ENCODE measurements at regions not wholly inside any gene's neighbourhood (a gene's known extent, or its start where the extent isn't known, plus 50 kb on each side); places are given as distances from the start of the nearest gene placed in this dataset.

GRCh38 chr9:12989669-12990068 is 214.8 kb downstream of the LURAP1L start:
- no peaks in the 10 kb centered on the region for H4K20me1 ChIP-seq (replicated peaks; ENCODE audit: insufficient read depth)
- DNase-seq (ENCODE audit: low spot score) (no peak), ATAC-seq (no peak)
- no peak overlapping the region for H3K27ac ChIP-seq (ENCODE audit: low read depth)
- no peaks in the 10 kb centered on the region for H3K4me1 ChIP-seq (ENCODE audit: insufficient read depth)
- no peak overlapping the region for H3K4me2 ChIP-seq
- H3K9me2 ChIP-seq (ENCODE audit: insufficient read depth), result no peaks in the 10 kb centered on the region
- no peak overlapping the region for H3K4me3 ChIP-seq
- H3K9me3 Mint-ChIP-seq, result no peaks in the 10 kb centered on the region
- no peak overlapping the region for H3K4me3 Mint-ChIP-seq
- no peaks in the 10 kb centered on the region for H3K36me3 Mint-ChIP-seq (ENCODE audit: low read depth)
- no peaks in the 10 kb centered on the region for H3K27me3 Mint-ChIP-seq (ENCODE audit: insufficient read depth, low read depth, poor library complexity)
- no peaks in the 10 kb centered on the region for H3K27me3 ChIP-seq (ENCODE audit: insufficient read depth)
- no peaks in the 10 kb centered on the region for H3K4me1 Mint-ChIP-seq
- no peaks in the 10 kb centered on the region for H3F3A ChIP-seq (replicated peaks; ENCODE audit: low read depth)
- H2AFZ ChIP-seq, result no peak overlapping the region
- H3K36me3 ChIP-seq (ENCODE audit: insufficient read depth), result no peaks in the 10 kb centered on the region
- TF ChIP-seq EZH2 (IDR thresholded peaks at IDR 0.05; ENCODE audit: low read depth, unreplicated experiment), result no peak
- no peak for TF ChIP-seq NANOG (IDR thresholded peaks at IDR 0.05; ENCODE audit: borderline replicate concordance)
- no peak for TF ChIP-seq JUNB (IDR thresholded peaks at IDR 0.05; ENCODE audit: unreplicated experiment)
- TF ChIP-seq ETS1 (IDR thresholded peaks at IDR 0.05), result no peak
- no peak for TF ChIP-seq STAT1 (IDR thresholded peaks at IDR 0.05; ENCODE audit: unreplicated experiment)
- no peak for TF ChIP-seq CTCF (conservative IDR thresholded peaks at IDR 0.05; ENCODE audit: low read depth in 2 of 2)
- TF ChIP-seq ZNF331 (CRISPR knock-in tag; IDR thresholded peaks at IDR 0.05; ENCODE audit: low read depth), result no peak
- no peak overlapping the region for H3K27ac Mint-ChIP-seq
- H3K79me2 ChIP-seq (replicated peaks; ENCODE audit: insufficient read depth), result no peaks in the 10 kb centered on the region

- no peak overlapping the region for H2AFZ ChIP-seq
- H3K9me2 ChIP-seq (ENCODE audit: insufficient read depth), result no peaks in the 10 kb centered on the region
- no peaks in the 10 kb centered on the region for H3K27me3 ChIP-seq (ENCODE audit: insufficient read depth)
- ATAC-seq, result no peak
- Mint-ChIP-seq H3K36me3 (ENCODE audit: low read depth) (no peaks in the 10 kb centered on the region), H3K27ac (no peak overlapping the region), H3K27me3 (ENCODE audit: insufficient read depth, low read depth, poor library complexity) (no peaks in the 10 kb centered on the region), H3K4me3 (no peak overlapping the region), H3K9me3 (no peaks in the 10 kb centered on the region), H3K4me1 (no peaks in the 10 kb centered on the region)
- H4K20me1 ChIP-seq (replicated peaks; ENCODE audit: insufficient read depth), result no peaks in the 10 kb centered on the region
- no peak overlapping the region for H3K4me2 ChIP-seq
- no peak overlapping the region for H3K4me3 ChIP-seq
- H3K4me1 ChIP-seq (ENCODE audit: insufficient read depth), result no peaks in the 10 kb centered on the region
- no peaks in the 10 kb centered on the region for H3K36me3 ChIP-seq (ENCODE audit: insufficient read depth)
- H3K27ac ChIP-seq (ENCODE audit: low read depth), result no peak overlapping the region
- DNase-seq (ENCODE audit: low spot score), result no peak
- H3F3A ChIP-seq (replicated peaks; ENCODE audit: low read depth), result no peaks in the 10 kb centered on the region
- no peaks in the 10 kb centered on the region for H3K79me2 ChIP-seq (replicated peaks; ENCODE audit: insufficient read depth)
- TF ChIP-seq ZNF331 (CRISPR knock-in tag; IDR thresholded peaks at IDR 0.05; ENCODE audit: low read depth) (no peak), JUNB (IDR thresholded peaks at IDR 0.05; ENCODE audit: unreplicated experiment) (no peak), STAT1 (IDR thresholded peaks at IDR 0.05; ENCODE audit: unreplicated experiment) (no peak), ZNF462 (CRISPR knock-in tag; IDR thresholded peaks at IDR 0.05) (no peak), NANOG (IDR thresholded peaks at IDR 0.05; ENCODE audit: borderline replicate concordance) (no peak), ZNF114 (CRISPR knock-in tag; IDR thresholded peaks at IDR 0.05) (no peak), POLR2AphosphoS5 (IDR thresholded peaks at IDR 0.05; ENCODE audit: low read depth) (no peak), EZH2phosphoT487 (IDR thresholded peaks at IDR 0.05; ENCODE audit: unreplicated experiment) (no peak), CREB1 (CRISPR knock-in tag; IDR thresholded peaks at IDR 0.05; ENCODE audit: low read depth) (no peak)
These were observed 218.6 kb downstream of the LURAP1L start for GRCh38 chr9:12993466-12993865.

Measured in GM23338 (cell line).